HEK293 (cell line): ENCODE measurements at regions not wholly inside any gene's neighbourhood (a gene's known extent, or its start where the extent isn't known, plus 50 kb on each side); places are given as distances from the start of the nearest gene placed in this dataset.

Experiments used
- CTCF ChIA-PET: fragments of 350-600 bp; formaldehyde crosslinking; extraction: SDS; loops from one replicate; lab custom pipeline; 2021; ENCODE audit warnings: antibody characterized with exemption; lab: Yijun Ruan, JAX
- POLR2A ChIA-PET: fragments of 300-600 bp; formaldehyde crosslinking; extraction: SDS; loops from one replicate; lab custom pipeline; 2020; ENCODE audit warnings: antibody characterized with exemption, inconsistent platforms; lab: Yijun Ruan, JAX
- H3K27ac ChIP-seq: fragments of 200-500 bp; sonication (Bioruptor generic); 2 replicates; pipeline ENCODE4 v1.5.1; 2014; ENCODE audit warnings: low read depth, low read length, control low read depth, inconsistent platforms; ENCODE audit errors: extremely low read depth
- H3K36me3 ChIP-seq, 2 experiments: fragments of 200-500 bp in 1 of 2; sonication (Bioruptor generic) in 1 of 2; 1 replicate in 1 of 2; 2 replicates in 1 of 2; pipeline ENCODE4 v1.5.1; 2014 to 2017; ENCODE audit warnings: inconsistent platforms in 2 of 2, low read length in 2 of 2; ENCODE audit not compliant: control insufficient read depth in 2 of 2, insufficient read depth in 1 of 2
- H3K4me1 ChIP-seq: fragments of 200-500 bp; sonication (Bioruptor generic); 2 replicates; pipeline ENCODE4 v1.5.1; 2014; ENCODE audit warnings: mild to moderate bottlenecking, low read length, inconsistent platforms; ENCODE audit not compliant: control insufficient read depth, insufficient read depth
- H3K4me3 ChIP-seq: 2 replicates; pipeline ENCODE4 v1.5.1; 2011; ENCODE audit warnings: low read depth, mild to moderate bottlenecking, control low read depth, low read length, moderate library complexity
- H3K9me3 ChIP-seq: fragments of 200-500 bp; sonication (Bioruptor generic); 2 replicates; pipeline ENCODE4 v1.5.1; 2014; ENCODE audit warnings: low read depth, low read length, inconsistent platforms; ENCODE audit not compliant: control insufficient read depth, insufficient read depth
- KLF9 ChIP-seq: fragments of 450-650 bp; formaldehyde crosslinking; IDR thresholded peaks from 2 replicates; pipeline ENCODE4 v1.5.1; 2016; ENCODE audit warnings: missing biosample characterization, missing genetic modification characterization, low read depth
- MYNN ChIP-seq: fragments of 450-650 bp; formaldehyde crosslinking; IDR thresholded peaks from 2 replicates; pipeline ENCODE4 v1.5.1; 2016; ENCODE audit warnings: missing biosample characterization, missing genetic modification characterization, borderline replicate concordance
- REPIN1 ChIP-seq: fragments of 450-650 bp; formaldehyde crosslinking; IDR thresholded peaks from 2 replicates; pipeline ENCODE4 v1.5.1; 2017; ENCODE audit warnings: missing biosample characterization, missing genetic modification characterization, low read depth
- ZBTB1 ChIP-seq: fragments of 450-650 bp; formaldehyde crosslinking; IDR thresholded peaks from 2 replicates; pipeline ENCODE4 v1.5.1; 2016; ENCODE audit warnings: missing biosample characterization, missing genetic modification characterization
- ZNF10 ChIP-seq: fragments of 450-650 bp; formaldehyde crosslinking; IDR thresholded peaks from 2 replicates; pipeline ENCODE4 v1.5.1; 2017; ENCODE audit warnings: missing biosample characterization, missing genetic modification characterization
- ZNF121 ChIP-seq: fragments of 450-650 bp; formaldehyde crosslinking; IDR thresholded peaks from 2 replicates; pipeline ENCODE4 v1.5.1; 2016; ENCODE audit warnings: missing biosample characterization, missing genetic modification characterization
- ZNF146 ChIP-seq: fragments of 450-650 bp; formaldehyde crosslinking; IDR thresholded peaks from 2 replicates; pipeline ENCODE4 v1.5.1; 2016; ENCODE audit warnings: missing biosample characterization, missing genetic modification characterization
- ZNF155 ChIP-seq: fragments of 450-650 bp; formaldehyde crosslinking; IDR thresholded peaks from 2 replicates; pipeline ENCODE4 v1.5.1; 2016; ENCODE audit warnings: missing biosample characterization, missing genetic modification characterization
- ZNF202 ChIP-seq: fragments of 450-650 bp; formaldehyde crosslinking; IDR thresholded peaks from 2 replicates; pipeline ENCODE4 v1.5.1; 2016; ENCODE audit warnings: missing biosample characterization, missing genetic modification characterization, borderline replicate concordance
- ZNF223 ChIP-seq: fragments of 450-650 bp; formaldehyde crosslinking; IDR thresholded peaks from 2 replicates; pipeline ENCODE4 v1.5.1; 2016; ENCODE audit warnings: missing biosample characterization, missing genetic modification characterization
- ZNF239 ChIP-seq: fragments of 450-650 bp; formaldehyde crosslinking; IDR thresholded peaks from 2 replicates; pipeline ENCODE4 v1.5.1; 2016; ENCODE audit warnings: missing biosample characterization, missing genetic modification characterization
- ZNF248 ChIP-seq: fragments of 450-650 bp; formaldehyde crosslinking; IDR thresholded peaks from 2 replicates; pipeline ENCODE4 v1.5.1; 2017; ENCODE audit warnings: missing biosample characterization, missing genetic modification characterization
- ZNF274 ChIP-seq, 2 experiments: fragments of 200-500 bp in 1 of 2; fragments of 450-650 bp in 1 of 2; sonication (Bioruptor generic) in 1 of 2; formaldehyde crosslinking in 1 of 2; IDR thresholded peaks; 2 replicates each; pipeline versions ENCODE4 v1.5.1 to v1.6.1; 2014 to 2016; ENCODE audit warnings: borderline replicate concordance in 1 of 2, inconsistent platforms in 1 of 2, low read length in 1 of 2, missing biosample characterization in 1 of 2, missing genetic modification characterization in 1 of 2
- ZNF324 ChIP-seq: fragments of 450-650 bp; formaldehyde crosslinking; IDR thresholded peaks from 2 replicates; pipeline ENCODE4 v1.5.1; 2016; ENCODE audit warnings: missing biosample characterization, missing genetic modification characterization
- ZNF404 ChIP-seq: fragments of 450-650 bp; formaldehyde crosslinking; IDR thresholded peaks from 2 replicates; pipeline ENCODE4 v1.5.1; 2017; ENCODE audit warnings: missing biosample characterization, missing genetic modification characterization
- ZNF514 ChIP-seq: fragments of 450-650 bp; formaldehyde crosslinking; IDR thresholded peaks from 2 replicates; pipeline ENCODE4 v1.5.1; 2016; ENCODE audit warnings: missing biosample characterization, missing genetic modification characterization
- ZNF654 ChIP-seq: fragments of 450-650 bp; formaldehyde crosslinking; IDR thresholded peaks from 2 replicates; pipeline ENCODE4 v1.5.1; 2016; ENCODE audit warnings: low read depth, missing biosample characterization, missing genetic modification characterization
- TF ChIP-seq, protein P1 (sequence below): fragments of 450-650 bp; formaldehyde crosslinking; IDR thresholded peaks from 2 replicates; pipeline ENCODE4 v1.5.1; 2016; ENCODE audit warnings: missing biosample characterization, missing genetic modification characterization
- TF ChIP-seq, protein P2 (sequence below): fragments of 450-650 bp; formaldehyde crosslinking; IDR thresholded peaks from 2 replicates; pipeline ENCODE4 v1.5.1; 2017; ENCODE audit warnings: missing biosample characterization, mild to moderate bottlenecking, missing genetic modification characterization, moderate library complexity

DNA sequence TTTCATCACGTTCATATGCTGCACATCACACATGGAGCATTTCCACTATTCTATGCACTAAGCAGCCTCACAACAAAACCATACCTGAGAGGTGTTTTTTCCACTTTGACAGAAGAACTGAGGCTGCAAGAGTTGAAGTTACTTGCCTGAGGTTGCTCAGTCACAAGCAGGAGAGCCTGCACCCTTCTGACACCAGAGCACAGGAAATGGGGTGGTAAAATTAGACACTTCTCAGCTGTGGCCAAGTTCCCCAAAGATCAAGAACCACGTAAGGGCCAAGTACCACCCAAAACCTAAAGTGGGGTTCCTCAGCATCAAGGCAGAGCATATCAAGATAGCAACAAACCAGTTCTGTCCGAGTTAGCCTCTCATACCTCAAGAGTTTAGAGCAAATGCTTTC lies 185.8 kb downstream of the CAPZA3 start:
- Histone ChIP-seq H3K27ac (no peak overlapping the region), H3K4me3 (no peak overlapping the region), H3K36me3 (no peaks in the 10 kb centered on the region), H3K4me1 (no peaks in the 10 kb centered on the region), H3K9me3 (no peaks in the 10 kb centered on the region)
- POLR2A ChIA-PET, result no interaction called here
- TF ChIP-seq KLF9 (tag by site-specific recombination) (no peak), ZNF514 (tag by site-specific recombination) (no peak), ZNF324 (tag by site-specific recombination) (no peak), ZNF654 (tag by site-specific recombination) (no peak)
- CTCF ChIA-PET, result no interaction called here

DNA sequence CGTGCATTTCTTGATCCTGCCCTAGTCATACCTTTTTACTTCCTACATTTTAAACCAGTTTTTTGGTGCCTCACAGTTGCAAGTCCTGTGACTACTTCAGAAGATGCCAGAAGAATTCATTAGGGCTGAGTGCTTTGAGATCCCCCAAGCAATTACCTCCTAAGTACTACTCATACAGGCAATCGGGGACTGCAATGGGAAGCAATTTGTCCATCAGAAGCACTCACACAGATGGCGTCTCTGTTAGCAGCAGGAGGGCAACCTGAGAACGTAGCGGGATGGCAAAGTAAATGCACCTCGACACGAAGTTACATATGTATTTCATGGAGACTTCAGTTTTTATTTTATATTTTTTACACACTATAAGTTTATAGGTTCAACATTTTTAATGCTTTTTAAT lies 188.3 kb downstream of the CAPZA3 start:
- H3K36me3 ChIP-seq, result no peaks in the 10 kb centered on the region
- H3K27ac ChIP-seq, result no peak overlapping the region
- ChIA-PET POLR2A (no interaction called here), CTCF (no interaction called here)
- no peak for TF ChIP-seq ZNF248
- no peak for TF ChIP-seq ZNF202 (tag by site-specific recombination)
- no peak for TF ChIP-seq ZBTB1 (tag by site-specific recombination)
- no peak for TF ChIP-seq ZNF223
- TF ChIP-seq, protein P1, sequence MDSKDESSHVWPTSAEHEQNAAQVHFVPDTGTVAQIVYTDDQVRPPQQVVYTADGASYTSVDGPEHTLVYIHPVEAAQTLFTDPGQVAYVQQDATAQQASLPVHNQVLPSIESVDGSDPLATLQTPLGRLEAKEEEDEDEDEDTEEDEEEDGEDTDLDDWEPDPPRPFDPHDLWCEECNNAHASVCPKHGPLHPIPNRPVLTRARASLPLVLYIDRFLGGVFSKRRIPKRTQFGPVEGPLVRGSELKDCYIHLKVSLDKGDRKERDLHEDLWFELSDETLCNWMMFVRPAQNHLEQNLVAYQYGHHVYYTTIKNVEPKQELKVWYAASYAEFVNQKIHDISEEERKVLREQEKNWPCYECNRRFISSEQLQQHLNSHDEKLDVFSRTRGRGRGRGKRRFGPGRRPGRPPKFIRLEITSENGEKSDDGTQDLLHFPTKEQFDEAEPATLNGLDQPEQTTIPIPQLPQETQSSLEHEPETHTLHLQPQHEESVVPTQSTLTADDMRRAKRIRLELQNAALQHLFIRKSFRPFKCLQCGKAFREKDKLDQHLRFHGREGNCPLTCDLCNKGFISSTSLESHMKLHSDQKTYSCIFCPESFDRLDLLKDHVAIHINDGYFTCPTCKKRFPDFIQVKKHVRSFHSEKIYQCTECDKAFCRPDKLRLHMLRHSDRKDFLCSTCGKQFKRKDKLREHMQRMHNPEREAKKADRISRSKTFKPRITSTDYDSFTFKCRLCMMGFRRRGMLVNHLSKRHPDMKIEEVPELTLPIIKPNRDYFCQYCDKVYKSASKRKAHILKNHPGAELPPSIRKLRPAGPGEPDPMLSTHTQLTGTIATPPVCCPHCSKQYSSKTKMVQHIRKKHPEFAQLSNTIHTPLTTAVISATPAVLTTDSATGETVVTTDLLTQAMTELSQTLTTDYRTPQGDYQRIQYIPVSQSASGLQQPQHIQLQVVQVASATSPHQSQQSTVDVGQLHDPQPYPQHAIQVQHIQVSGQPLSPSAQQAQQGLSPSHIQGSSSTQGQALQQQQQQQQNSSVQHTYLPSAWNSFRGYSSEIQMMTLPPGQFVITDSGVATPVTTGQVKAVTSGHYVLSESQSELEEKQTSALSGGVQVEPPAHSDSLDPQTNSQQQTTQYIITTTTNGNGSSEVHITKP, result no peak
- no peak for TF ChIP-seq REPIN1
- no peak for TF ChIP-seq ZNF274 (IDR thresholded peaks at IDR 0.05; ENCODE audit: low read length)
- no peak for TF ChIP-seq ZNF274 (tag by site-specific recombination; IDR thresholded peaks at IDR 0.05; ENCODE audit: borderline replicate concordance)
- no peak for TF ChIP-seq ZNF404
- TF ChIP-seq, protein P2, sequence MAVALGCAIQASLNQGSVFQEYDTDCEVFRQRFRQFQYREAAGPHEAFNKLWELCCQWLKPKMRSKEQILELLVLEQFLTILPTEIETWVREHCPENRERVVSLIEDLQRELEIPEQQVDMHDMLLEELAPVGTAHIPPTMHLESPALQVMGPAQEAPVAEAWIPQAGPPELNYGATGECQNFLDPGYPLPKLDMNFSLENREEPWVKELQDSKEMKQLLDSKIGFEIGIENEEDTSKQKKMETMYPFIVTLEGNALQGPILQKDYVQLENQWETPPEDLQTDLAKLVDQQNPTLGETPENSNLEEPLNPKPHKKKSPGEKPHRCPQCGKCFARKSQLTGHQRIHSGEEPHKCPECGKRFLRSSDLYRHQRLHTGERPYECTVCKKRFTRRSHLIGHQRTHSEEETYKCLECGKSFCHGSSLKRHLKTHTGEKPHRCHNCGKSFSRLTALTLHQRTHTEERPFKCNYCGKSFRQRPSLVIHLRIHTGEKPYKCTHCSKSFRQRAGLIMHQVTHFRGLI (tag by site-specific recombination), result no peak
- no peaks in the 10 kb centered on the region for H3K4me1 ChIP-seq
- no peak overlapping the region for H3K4me3 ChIP-seq
- H3K9me3 ChIP-seq, result no peaks in the 10 kb centered on the region

DNA sequence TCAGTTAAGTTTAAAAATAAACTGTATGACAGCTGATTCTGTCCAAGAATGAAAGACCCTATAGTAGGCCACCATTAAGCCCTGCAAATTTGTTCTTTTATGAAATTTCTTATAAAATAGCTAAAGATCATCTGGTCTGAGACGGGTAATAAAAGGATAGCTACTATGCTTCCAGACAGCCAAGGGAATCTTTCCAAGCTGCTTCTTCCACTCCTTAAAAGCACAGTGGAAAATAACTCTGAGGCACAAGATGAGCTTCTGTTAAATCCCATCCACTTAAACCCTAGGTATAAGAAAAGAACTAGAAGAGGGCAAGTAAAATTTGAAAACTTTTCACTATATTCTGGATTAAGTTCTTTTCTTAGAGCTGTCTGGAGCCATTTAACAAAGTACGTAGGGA lies 194.3 kb downstream of the CAPZA3 start:
- no peak for TF ChIP-seq ZNF121 (tag by site-specific recombination)
- no peak for TF ChIP-seq ZNF239 (tag by site-specific recombination)
- TF ChIP-seq MYNN (tag by site-specific recombination), result no peak
- TF ChIP-seq ZNF10 (tag by site-specific recombination), result no peak
- no peak for TF ChIP-seq ZBTB1 (tag by site-specific recombination)
- TF ChIP-seq, protein P2 (tag by site-specific recombination), result no peak
- TF ChIP-seq ZNF155, result no peak
- no peak for TF ChIP-seq ZNF146 (tag by site-specific recombination)
- CTCF ChIA-PET, result interaction anchor here (0.8 kb wide), 1 partner anchor 21 kb away, joined by 4 read pairs; no protein-coding TSS in a partner anchor
- Histone ChIP-seq H3K9me3 (no peaks in the 10 kb centered on the region), H3K4me3 (no peak overlapping the region), H3K27ac (no peak overlapping the region), H3K4me1 (no peaks in the 10 kb centered on the region), H3K36me3 (no peaks in the 10 kb centered on the region)
- POLR2A ChIA-PET, result no interaction called here
